ENCODE measurements at regions not wholly inside any gene's neighbourhood (a gene's known extent, or its start where the extent isn't known, plus 50 kb on each side); places are given as distances from the start of the nearest gene placed in this dataset.

DNA sequence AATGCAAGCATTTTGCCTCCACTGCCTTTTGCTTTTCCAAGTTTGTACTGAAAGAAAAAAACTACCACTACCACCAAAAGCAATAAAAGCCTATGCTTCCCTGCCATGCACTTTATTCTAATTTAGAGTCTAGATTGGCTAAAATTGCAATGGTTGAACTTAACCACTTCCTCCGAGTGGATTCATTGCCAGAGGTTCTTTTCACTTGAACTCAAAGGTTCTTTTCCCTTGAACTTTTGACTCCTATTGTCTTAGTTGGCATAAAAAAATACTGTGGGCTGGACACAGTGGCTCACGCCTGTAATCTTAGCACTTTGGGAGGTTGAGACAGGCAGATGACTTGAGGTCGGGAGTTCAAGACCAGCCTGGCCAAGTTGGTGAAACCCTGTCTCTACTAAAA is 319.8 kb upstream of the GOT2 start:
- no peaks in the 10 kb centered on the region for H3K27me3 ChIP-seq (ENCODE audit: control insufficient read depth, low read length)
- no peaks in the 10 kb centered on the region for H3K4me1 ChIP-seq (ENCODE audit: control insufficient read depth, low read length)
- no peaks in the 10 kb centered on the region for H3F3A ChIP-seq (ENCODE audit: control insufficient read depth, insufficient read depth)
- TF ChIP-seq, protein P1, sequence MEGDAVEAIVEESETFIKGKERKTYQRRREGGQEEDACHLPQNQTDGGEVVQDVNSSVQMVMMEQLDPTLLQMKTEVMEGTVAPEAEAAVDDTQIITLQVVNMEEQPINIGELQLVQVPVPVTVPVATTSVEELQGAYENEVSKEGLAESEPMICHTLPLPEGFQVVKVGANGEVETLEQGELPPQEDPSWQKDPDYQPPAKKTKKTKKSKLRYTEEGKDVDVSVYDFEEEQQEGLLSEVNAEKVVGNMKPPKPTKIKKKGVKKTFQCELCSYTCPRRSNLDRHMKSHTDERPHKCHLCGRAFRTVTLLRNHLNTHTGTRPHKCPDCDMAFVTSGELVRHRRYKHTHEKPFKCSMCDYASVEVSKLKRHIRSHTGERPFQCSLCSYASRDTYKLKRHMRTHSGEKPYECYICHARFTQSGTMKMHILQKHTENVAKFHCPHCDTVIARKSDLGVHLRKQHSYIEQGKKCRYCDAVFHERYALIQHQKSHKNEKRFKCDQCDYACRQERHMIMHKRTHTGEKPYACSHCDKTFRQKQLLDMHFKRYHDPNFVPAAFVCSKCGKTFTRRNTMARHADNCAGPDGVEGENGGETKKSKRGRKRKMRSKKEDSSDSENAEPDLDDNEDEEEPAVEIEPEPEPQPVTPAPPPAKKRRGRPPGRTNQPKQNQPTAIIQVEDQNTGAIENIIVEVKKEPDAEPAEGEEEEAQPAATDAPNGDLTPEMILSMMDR (IDR thresholded peaks at IDR 0.05; ENCODE audit: low read depth, low read length, poor library complexity, severe bottlenecking) = no peak
- no peak for TF ChIP-seq EZH2phosphoT487 (IDR thresholded peaks at IDR 0.05; ENCODE audit: borderline replicate concordance, low read length)
- no peaks in the 10 kb centered on the region for H3K79me2 ChIP-seq (ENCODE audit: control insufficient read depth, low read length)
- no peaks in the 10 kb centered on the region for H3K9me3 ChIP-seq (ENCODE audit: control insufficient read depth, insufficient read depth, low read length)
- no peak overlapping the region for H3K4me3 ChIP-seq (ENCODE audit: low read length)
- H3K9me2 ChIP-seq (replicated peaks; ENCODE audit: control insufficient read depth, low read length) = no peaks in the 10 kb centered on the region
- H3K27ac ChIP-seq (ENCODE audit: low read depth, low read length) = no peak overlapping the region
- H3K4me2 ChIP-seq (ENCODE audit: low read length) = no peak overlapping the region
- H4K20me1 ChIP-seq (ENCODE audit: control insufficient read depth, insufficient read depth, low read depth, low read length) = no peaks in the 10 kb centered on the region
- H3K36me3 ChIP-seq (ENCODE audit: control insufficient read depth, low read length) = no peaks in the 10 kb centered on the region

DNA sequence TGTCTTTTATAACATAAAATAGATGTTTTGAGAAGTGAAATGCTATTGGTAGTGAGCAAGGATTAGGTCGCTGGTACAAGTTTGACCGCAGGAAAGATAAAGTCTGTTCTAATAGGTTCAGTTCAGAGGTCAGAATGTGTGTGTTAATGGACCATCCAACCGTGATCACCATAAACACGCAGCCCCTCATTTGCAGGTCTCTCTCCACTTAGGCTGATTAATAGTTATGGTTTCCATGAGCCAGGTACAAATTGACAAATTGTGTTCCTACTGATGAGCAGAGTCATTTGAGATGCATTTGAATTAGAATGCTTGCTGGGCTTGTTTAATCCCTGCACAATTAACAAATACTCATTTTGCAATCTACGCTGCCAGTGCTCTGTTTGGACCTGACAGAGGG is 318.1 kb upstream of the GOT2 start:
- Histone ChIP-seq H3K4me3 (ENCODE audit: low read length) (no peak overlapping the region), H4K20me1 (ENCODE audit: control insufficient read depth, insufficient read depth, low read depth, low read length) (no peaks in the 10 kb centered on the region), H3K9me2 (replicated peaks; ENCODE audit: control insufficient read depth, low read length) (no peaks in the 10 kb centered on the region), H3K4me2 (ENCODE audit: low read length) (no peak overlapping the region), H3K27me3 (ENCODE audit: control insufficient read depth, low read length) (no peaks in the 10 kb centered on the region), H3K9me3 (ENCODE audit: control insufficient read depth, insufficient read depth, low read length) (no peaks in the 10 kb centered on the region), H3K4me1 (ENCODE audit: control insufficient read depth, low read length) (no peaks in the 10 kb centered on the region), H3K27ac (ENCODE audit: low read depth, low read length) (no peak overlapping the region), H3K79me2 (ENCODE audit: control insufficient read depth, low read length) (no peaks in the 10 kb centered on the region), H3K36me3 (ENCODE audit: control insufficient read depth, low read length) (no peaks in the 10 kb centered on the region), H3F3A (ENCODE audit: control insufficient read depth, insufficient read depth) (no peaks in the 10 kb centered on the region)
- TF ChIP-seq, protein P1 (IDR thresholded peaks at IDR 0.05; ENCODE audit: low read depth, low read length, poor library complexity, severe bottlenecking) = no peak

DNA sequence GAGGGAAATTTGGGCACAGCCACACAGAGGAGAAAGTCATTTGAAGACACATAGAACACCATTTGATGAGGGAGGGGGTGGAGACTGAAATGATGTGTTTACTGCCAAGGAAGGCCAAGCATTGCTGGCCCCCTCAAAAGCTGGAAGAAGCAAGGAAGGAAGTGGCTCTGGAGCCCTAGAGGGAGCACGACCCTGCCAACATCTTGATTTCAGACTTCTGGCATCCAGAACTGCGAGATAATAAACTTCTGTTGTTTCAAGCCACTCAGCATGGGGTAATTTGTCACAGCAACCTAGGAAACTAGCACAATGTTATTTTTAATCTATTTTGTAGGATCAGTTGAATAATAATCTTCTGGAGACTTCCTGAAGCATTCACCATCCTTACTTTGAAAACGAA is 314.8 kb upstream of the GOT2 start:
- Histone ChIP-seq H3K27ac (ENCODE audit: low read depth, low read length) (no peak overlapping the region), H3K4me3 (ENCODE audit: low read length) (no peak overlapping the region), H3K36me3 (ENCODE audit: control insufficient read depth, low read length) (no peaks in the 10 kb centered on the region), H3K9me3 (ENCODE audit: control insufficient read depth, insufficient read depth, low read length) (no peaks in the 10 kb centered on the region), H3F3A (ENCODE audit: control insufficient read depth, insufficient read depth) (no peaks in the 10 kb centered on the region), H3K4me1 (ENCODE audit: control insufficient read depth, low read length) (no peaks in the 10 kb centered on the region), H3K4me2 (ENCODE audit: low read length) (no peak overlapping the region), H3K9me2 (replicated peaks; ENCODE audit: control insufficient read depth, low read length) (no peaks in the 10 kb centered on the region), H3K79me2 (ENCODE audit: control insufficient read depth, low read length) (no peaks in the 10 kb centered on the region), H4K20me1 (ENCODE audit: control insufficient read depth, insufficient read depth, low read depth, low read length) (no peaks in the 10 kb centered on the region), H3K27me3 (ENCODE audit: control insufficient read depth, low read length) (no peaks in the 10 kb centered on the region)
- no peak for TF ChIP-seq EZH2phosphoT487 (IDR thresholded peaks at IDR 0.05; ENCODE audit: borderline replicate concordance, low read length)
- TF ChIP-seq, protein P1 (IDR thresholded peaks at IDR 0.05; ENCODE audit: low read depth, low read length, poor library complexity, severe bottlenecking) = no peak

DNA sequence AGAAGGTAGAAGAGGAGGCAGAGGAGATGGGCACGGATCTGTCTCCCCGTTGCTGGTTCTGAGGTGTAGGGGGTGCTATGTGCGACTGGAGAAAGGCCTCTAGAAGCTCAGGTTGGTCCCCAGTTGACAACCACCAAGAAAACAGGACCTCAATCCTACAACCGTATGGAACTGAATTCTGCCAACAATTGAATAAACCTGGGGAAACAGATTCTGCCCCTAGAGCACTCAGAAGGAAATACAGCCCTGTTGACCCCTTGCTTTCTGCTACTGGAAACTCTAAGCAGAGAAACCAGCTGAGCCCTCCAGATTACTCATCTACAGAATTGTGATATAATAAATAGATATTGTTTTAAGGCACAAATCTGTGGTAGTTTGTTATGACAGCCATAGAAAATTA is 313.0 kb upstream of the GOT2 start:
- H4K20me1 ChIP-seq (ENCODE audit: control insufficient read depth, insufficient read depth, low read depth, low read length) = no peaks in the 10 kb centered on the region
- no peaks in the 10 kb centered on the region for H3K9me2 ChIP-seq (replicated peaks; ENCODE audit: control insufficient read depth, low read length)
- H3F3A ChIP-seq (ENCODE audit: control insufficient read depth, insufficient read depth) = no peaks in the 10 kb centered on the region
- TF ChIP-seq EZH2phosphoT487 (IDR thresholded peaks at IDR 0.05; ENCODE audit: borderline replicate concordance, low read length) = no peak
- TF ChIP-seq, protein P1 (IDR thresholded peaks at IDR 0.05; ENCODE audit: low read depth, low read length, poor library complexity, severe bottlenecking) = no peak
- no peaks in the 10 kb centered on the region for H3K9me3 ChIP-seq (ENCODE audit: control insufficient read depth, insufficient read depth, low read length)
- no peaks in the 10 kb centered on the region for H3K27me3 ChIP-seq (ENCODE audit: control insufficient read depth, low read length)
- no peak overlapping the region for H3K27ac ChIP-seq (ENCODE audit: low read depth, low read length)
- no peaks in the 10 kb centered on the region for H3K36me3 ChIP-seq (ENCODE audit: control insufficient read depth, low read length)
- no peak overlapping the region for H3K4me3 ChIP-seq (ENCODE audit: low read length)
- H3K4me1 ChIP-seq (ENCODE audit: control insufficient read depth, low read length) = no peaks in the 10 kb centered on the region
- H3K79me2 ChIP-seq (ENCODE audit: control insufficient read depth, low read length) = no peaks in the 10 kb centered on the region
- no peak overlapping the region for H3K4me2 ChIP-seq (ENCODE audit: low read length)

Measured in DOHH2 (cell line).